ENCODE measurements at regions not wholly inside any gene's neighbourhood (a gene's known extent, or its start where the extent isn't known, plus 50 kb on each side); places are given as distances from the start of the nearest gene placed in this dataset.

GRCh38 chr3:157650699-157651098 is 147.5 kb upstream of the VEPH1 start:
- H2AFZ ChIP-seq (ENCODE audit: low read depth, low read length) = no peak overlapping the region
- TF ChIP-seq CTCF (IDR thresholded peaks at IDR 0.05; ENCODE audit: borderline replicate concordance, extremely low read depth, low read length, poor library complexity, severe bottlenecking) (no peak), EZH2 (IDR thresholded peaks at IDR 0.05; ENCODE audit: borderline replicate concordance, low read depth, low read length, severe bottlenecking) (no peak)
- H3K36me3 ChIP-seq (ENCODE audit: insufficient read depth, low read length) = no peaks in the 10 kb centered on the region
- no peak overlapping the region for H3K4me2 ChIP-seq (ENCODE audit: insufficient read depth, low read length)
- no peaks in the 10 kb centered on the region for H4K20me1 ChIP-seq (ENCODE audit: insufficient read depth, low read length)
- no peak overlapping the region for H3K4me3 ChIP-seq (ENCODE audit: low read depth in 1 of 2, low read length in 2 of 2)
- no peaks in the 10 kb centered on the region for H3K27me3 ChIP-seq (ENCODE audit: insufficient read depth, low read length, poor library complexity)
- no peaks in the 10 kb centered on the region for H3K79me2 ChIP-seq (ENCODE audit: insufficient read depth, low read length)
- no peaks in the 10 kb centered on the region for H3K9me3 ChIP-seq (ENCODE audit: insufficient read depth, low read length, severe bottlenecking)
- no peak overlapping the region for H3K9ac ChIP-seq (ENCODE audit: low read depth, low read length)
- ATAC-seq (ENCODE audit: insufficient read depth, low read depth) (no peak), DNase-seq (no peak)
- H3K27ac ChIP-seq (ENCODE audit: low read length) = no peak overlapping the region
- no peaks in the 10 kb centered on the region for H3K4me1 ChIP-seq (ENCODE audit: insufficient read depth, low read length)

- Histone ChIP-seq H3K79me2 (ENCODE audit: insufficient read depth, low read length) (no peaks in the 10 kb centered on the region), H3K27ac (ENCODE audit: low read length) (no peak overlapping the region), H3K27me3 (ENCODE audit: insufficient read depth, low read length, poor library complexity) (no peaks in the 10 kb centered on the region), H3K4me2 (ENCODE audit: insufficient read depth, low read length) (no peak overlapping the region), H4K20me1 (ENCODE audit: insufficient read depth, low read length) (no peaks in the 10 kb centered on the region), H3K9ac (ENCODE audit: low read depth, low read length) (no peak overlapping the region), H3K4me3 (ENCODE audit: low read depth in 1 of 2, low read length in 2 of 2) (no peak overlapping the region), H3K36me3 (ENCODE audit: insufficient read depth, low read length) (no peaks in the 10 kb centered on the region), H2AFZ (ENCODE audit: low read depth, low read length) (no peak overlapping the region), H3K4me1 (ENCODE audit: insufficient read depth, low read length) (no peaks in the 10 kb centered on the region), H3K9me3 (ENCODE audit: insufficient read depth, low read length, severe bottlenecking) (no peaks in the 10 kb centered on the region)
- ATAC-seq (ENCODE audit: insufficient read depth, low read depth) = no peak
- DNase-seq = no peak
- TF ChIP-seq CTCF (IDR thresholded peaks at IDR 0.05; ENCODE audit: borderline replicate concordance, extremely low read depth, low read length, poor library complexity, severe bottlenecking) = no peak
- TF ChIP-seq EZH2 (IDR thresholded peaks at IDR 0.05; ENCODE audit: borderline replicate concordance, low read depth, low read length, severe bottlenecking) = no peak
Observed at GRCh38 chr3:157650172-157650571, 147.0 kb upstream of the VEPH1 start.

- Histone ChIP-seq H3K79me2 (ENCODE audit: insufficient read depth, low read length) (no peaks in the 10 kb centered on the region), H3K4me2 (ENCODE audit: insufficient read depth, low read length) (no peak overlapping the region), H3K36me3 (ENCODE audit: insufficient read depth, low read length) (no peaks in the 10 kb centered on the region), H3K9me3 (ENCODE audit: insufficient read depth, low read length, severe bottlenecking) (no peaks in the 10 kb centered on the region), H3K4me3 (ENCODE audit: low read depth in 1 of 2, low read length in 2 of 2) (no peak overlapping the region), H4K20me1 (ENCODE audit: insufficient read depth, low read length) (no peaks in the 10 kb centered on the region), H2AFZ (ENCODE audit: low read depth, low read length) (no peak overlapping the region), H3K4me1 (ENCODE audit: insufficient read depth, low read length) (no peaks in the 10 kb centered on the region), H3K27ac (ENCODE audit: low read length) (no peak overlapping the region), H3K9ac (ENCODE audit: low read depth, low read length) (no peak overlapping the region), H3K27me3 (ENCODE audit: insufficient read depth, low read length, poor library complexity) (no peaks in the 10 kb centered on the region)
- no peak for DNase-seq
- ATAC-seq (ENCODE audit: insufficient read depth, low read depth) = no peak
- TF ChIP-seq CTCF (IDR thresholded peaks at IDR 0.05; ENCODE audit: borderline replicate concordance, extremely low read depth, low read length, poor library complexity, severe bottlenecking) = no peak
- TF ChIP-seq EZH2 (IDR thresholded peaks at IDR 0.05; ENCODE audit: borderline replicate concordance, low read depth, low read length, severe bottlenecking) = no peak
Observed at GRCh38 chr3:157649511-157649910, 146.3 kb upstream of the VEPH1 start.

GRCh38 chr3:157647820-157648219 is 144.6 kb upstream of the VEPH1 start:
- no peaks in the 10 kb centered on the region for H3K79me2 ChIP-seq (ENCODE audit: insufficient read depth, low read length)
- H3K36me3 ChIP-seq (ENCODE audit: insufficient read depth, low read length) = no peaks in the 10 kb centered on the region
- no peaks in the 10 kb centered on the region for H3K9me3 ChIP-seq (ENCODE audit: insufficient read depth, low read length, severe bottlenecking)
- H3K4me2 ChIP-seq (ENCODE audit: insufficient read depth, low read length) = no peak overlapping the region
- TF ChIP-seq EZH2 (IDR thresholded peaks at IDR 0.05; ENCODE audit: borderline replicate concordance, low read depth, low read length, severe bottlenecking) = no peak
- no peak for TF ChIP-seq CTCF (IDR thresholded peaks at IDR 0.05; ENCODE audit: borderline replicate concordance, extremely low read depth, low read length, poor library complexity, severe bottlenecking)
- no peaks in the 10 kb centered on the region for H4K20me1 ChIP-seq (ENCODE audit: insufficient read depth, low read length)
- no peak overlapping the region for H3K9ac ChIP-seq (ENCODE audit: low read depth, low read length)
- no peak overlapping the region for H2AFZ ChIP-seq (ENCODE audit: low read depth, low read length)
- no peak overlapping the region for H3K4me3 ChIP-seq (ENCODE audit: low read depth in 1 of 2, low read length in 2 of 2)
- H3K4me1 ChIP-seq (ENCODE audit: insufficient read depth, low read length) = no peaks in the 10 kb centered on the region
- DNase-seq (no peak), ATAC-seq (ENCODE audit: insufficient read depth, low read depth) (no peak)
- H3K27me3 ChIP-seq (ENCODE audit: insufficient read depth, low read length, poor library complexity) = no peaks in the 10 kb centered on the region
- no peak overlapping the region for H3K27ac ChIP-seq (ENCODE audit: low read length)
